ENCODE measurements at regions not wholly inside any gene's neighbourhood (a gene's known extent, or its start where the extent isn't known, plus 50 kb on each side); places are given as distances from the start of the nearest gene placed in this dataset.

- Mint-ChIP-seq H3K4me1 (ENCODE audit: low read depth) (no peaks in the 10 kb centered on the region), H3K4me3 (no peak overlapping the region), H3K27me3 (ENCODE audit: low read depth) (peaks cover 26% of the 10 kb centered on the region), H3K9me3 (peaks cover 0 to 3% of the 10 kb centered on the region in 2 donors), H3K27ac (no peak overlapping the region), H3K36me3 (ENCODE audit: insufficient read depth in 2 of 2) (no peaks in the 10 kb centered on the region)
- DNase-seq (no peak), ATAC-seq (replicated peaks in 1 of 2) (no peak)
Measured at GRCh38 chr14:101020834-101021370, 117.4 kb upstream of the RTL1 start.

- DNase-seq (no peak), ATAC-seq (replicated peaks in 1 of 2) (no peak)
- H3K27me3 Mint-ChIP-seq (ENCODE audit: low read depth), result peaks cover 26% of the 10 kb centered on the region
- no peak overlapping the region for H3K27ac Mint-ChIP-seq
- H3K9me3 Mint-ChIP-seq, result peaks cover 0 to 3% of the 10 kb centered on the region in 2 donors
- H3K4me1 Mint-ChIP-seq (ENCODE audit: low read depth), result no peaks in the 10 kb centered on the region
- H3K36me3 Mint-ChIP-seq (ENCODE audit: insufficient read depth in 2 of 2), result no peaks in the 10 kb centered on the region
- no peak overlapping the region for H3K4me3 Mint-ChIP-seq
Measured at GRCh38 chr14:101022121-101022520, 118.6 kb upstream of the RTL1 start.

GRCh38 chr14:101022916-101023435 lies 119.5 kb upstream of the RTL1 start:
- Mint-ChIP-seq H3K27ac (no peak overlapping the region), H3K4me1 (ENCODE audit: low read depth) (no peaks in the 10 kb centered on the region), H3K36me3 (ENCODE audit: insufficient read depth in 2 of 2) (no peaks in the 10 kb centered on the region), H3K4me3 (no peak overlapping the region), H3K27me3 (ENCODE audit: low read depth) (peaks cover 26% of the 10 kb centered on the region), H3K9me3 (peaks cover 0 to 3% of the 10 kb centered on the region in 2 donors)
- ATAC-seq (replicated peaks in 1 of 2) (no peak), DNase-seq (no peak)

- Mint-ChIP-seq H3K4me3 (no peak overlapping the region), H3K27me3 (ENCODE audit: low read depth) (peaks cover 16% of the 10 kb centered on the region), H3K9me3 (peaks cover 0 to 2% of the 10 kb centered on the region in 2 donors), H3K36me3 (ENCODE audit: insufficient read depth in 2 of 2) (no peaks in the 10 kb centered on the region), H3K27ac (no peak overlapping the region), H3K4me1 (ENCODE audit: low read depth) (no peaks in the 10 kb centered on the region)
- no peak for ATAC-seq (replicated peaks in 1 of 2)
- DNase-seq, result no peak
Measured at GRCh38 chr14:101024686-101025085, 121.2 kb upstream of the RTL1 start.

- DNase-seq (no peak), ATAC-seq (replicated peaks in 1 of 2) (no peak)
- H3K9me3 Mint-ChIP-seq, result no peaks in the 10 kb centered on the region
- H3K36me3 Mint-ChIP-seq (ENCODE audit: insufficient read depth in 2 of 2), result no peaks in the 10 kb centered on the region
- H3K4me1 Mint-ChIP-seq (ENCODE audit: low read depth), result no peaks in the 10 kb centered on the region
- H3K27me3 Mint-ChIP-seq (ENCODE audit: low read depth), result peaks cover 12% of the 10 kb centered on the region
- H3K27ac Mint-ChIP-seq, result no peak overlapping the region
- H3K4me3 Mint-ChIP-seq, result no peak overlapping the region
Measured at GRCh38 chr14:101025131-101025530, 121.6 kb upstream of the RTL1 start.

- Mint-ChIP-seq H3K36me3 (ENCODE audit: insufficient read depth in 2 of 2) (no peaks in the 10 kb centered on the region), H3K27me3 (ENCODE audit: low read depth) (peaks cover 6% of the 10 kb centered on the region), H3K4me1 (ENCODE audit: low read depth) (no peaks in the 10 kb centered on the region), H3K27ac (no peak overlapping the region), H3K4me3 (no peak overlapping the region), H3K9me3 (no peaks in the 10 kb centered on the region)
- ATAC-seq (replicated peaks in 1 of 2) (no peak), DNase-seq (no peak)
Measured at GRCh38 chr14:101025696-101026095, 122.2 kb upstream of the RTL1 start.

GRCh38 chr14:101026341-101026740 lies 122.8 kb upstream of the RTL1 start:
- no peaks in the 10 kb centered on the region for H3K4me1 Mint-ChIP-seq (ENCODE audit: low read depth)

GRCh38 chr14:101027291-101027690 lies 123.8 kb upstream of the RTL1 start:
- H3K27ac Mint-ChIP-seq, result no peak overlapping the region
- no peaks in the 10 kb centered on the region for H3K36me3 Mint-ChIP-seq (ENCODE audit: insufficient read depth in 2 of 2)
- no peak overlapping the region for H3K4me3 Mint-ChIP-seq
- no peaks in the 10 kb centered on the region for H3K27me3 Mint-ChIP-seq (ENCODE audit: low read depth)
- H3K9me3 Mint-ChIP-seq, result no peaks in the 10 kb centered on the region
- DNase-seq, result no peak
- no peak for ATAC-seq (replicated peaks in 1 of 2)
- H3K4me1 Mint-ChIP-seq (ENCODE audit: low read depth), result no peaks in the 10 kb centered on the region

More at GRCh38 chr14:101026341-101026740, 122.8 kb upstream of the RTL1 start:
- H3K4me3 Mint-ChIP-seq, result no peak overlapping the region
- H3K27me3 Mint-ChIP-seq (ENCODE audit: low read depth), result no peaks in the 10 kb centered on the region
- DNase-seq (no peak), ATAC-seq (replicated peaks in 1 of 2) (no peak)
- no peaks in the 10 kb centered on the region for H3K9me3 Mint-ChIP-seq
- H3K36me3 Mint-ChIP-seq (ENCODE audit: insufficient read depth in 2 of 2), result no peaks in the 10 kb centered on the region
- H3K27ac Mint-ChIP-seq, result no peak overlapping the region

GRCh38 chr14:101027966-101028365 lies 124.4 kb upstream of the RTL1 start:
- Mint-ChIP-seq H3K27me3 (ENCODE audit: low read depth) (no peaks in the 10 kb centered on the region), H3K4me1 (ENCODE audit: low read depth) (no peaks in the 10 kb centered on the region), H3K36me3 (ENCODE audit: insufficient read depth in 2 of 2) (no peaks in the 10 kb centered on the region), H3K9me3 (no peaks in the 10 kb centered on the region), H3K4me3 (no peak overlapping the region), H3K27ac (no peak overlapping the region)
- DNase-seq, result no peak
- ATAC-seq (replicated peaks in 1 of 2), result no peak

GRCh38 chr14:101028971-101029667 lies 125.6 kb upstream of the RTL1 start:
- no peaks in the 10 kb centered on the region for H3K27me3 Mint-ChIP-seq (ENCODE audit: low read depth)
- no peaks in the 10 kb centered on the region for H3K9me3 Mint-ChIP-seq
- H3K36me3 Mint-ChIP-seq (ENCODE audit: insufficient read depth in 2 of 2), result no peaks in the 10 kb centered on the region
- no peak for DNase-seq
- H3K4me1 Mint-ChIP-seq (ENCODE audit: low read depth), result no peaks in the 10 kb centered on the region
- no peak overlapping the region for H3K27ac Mint-ChIP-seq
- ATAC-seq (replicated peaks in 1 of 2), result no peak
- no peak overlapping the region for H3K4me3 Mint-ChIP-seq

GRCh38 chr14:101029668-101030290 lies 126.3 kb upstream of the RTL1 start:
- no peak for DNase-seq
- Mint-ChIP-seq H3K27ac (no peak overlapping the region), H3K4me3 (no peak overlapping the region), H3K9me3 (no peaks in the 10 kb centered on the region), H3K4me1 (ENCODE audit: low read depth) (no peaks in the 10 kb centered on the region), H3K36me3 (ENCODE audit: insufficient read depth in 2 of 2) (no peaks in the 10 kb centered on the region), H3K27me3 (ENCODE audit: low read depth) (no peaks in the 10 kb centered on the region)
- ATAC-seq (replicated peaks in 1 of 2), result no peak

- Mint-ChIP-seq H3K27me3 (ENCODE audit: low read depth) (no peaks in the 10 kb centered on the region), H3K9me3 (no peaks in the 10 kb centered on the region), H3K4me1 (ENCODE audit: low read depth) (no peaks in the 10 kb centered on the region), H3K4me3 (no peak overlapping the region), H3K36me3 (ENCODE audit: insufficient read depth in 2 of 2) (no peaks in the 10 kb centered on the region), H3K27ac (no peak overlapping the region)
- no peak for ATAC-seq (replicated peaks in 1 of 2)
- no peak for DNase-seq
Measured at GRCh38 chr14:101030586-101030985, 127.1 kb upstream of the RTL1 start.

GRCh38 chr14:101031186-101031585 lies 127.7 kb upstream of the RTL1 start:
- DNase-seq, result no peak
- Mint-ChIP-seq H3K4me1 (ENCODE audit: low read depth) (no peaks in the 10 kb centered on the region), H3K9me3 (no peaks in the 10 kb centered on the region), H3K4me3 (no peak overlapping the region), H3K36me3 (ENCODE audit: insufficient read depth in 2 of 2) (no peaks in the 10 kb centered on the region), H3K27ac (no peak overlapping the region), H3K27me3 (ENCODE audit: low read depth) (no peaks in the 10 kb centered on the region)
- no peak for ATAC-seq (replicated peaks in 1 of 2)

Measured in activated T-cell treated with anti-CD3 and anti-CD28 coated beads, Interleukin-2, amount 50 U/mL, for 72 hours (primary cell).